SK-N-SH (cell line): ENCODE measurements at regions not wholly inside any gene's neighbourhood (a gene's known extent, or its start where the extent isn't known, plus 50 kb on each side); places are given as distances from the start of the nearest gene placed in this dataset.

Experiments used
- CTCF ChIA-PET: fragments of 300-600, 350-600 bp; formaldehyde crosslinking; extraction: SDS; loops from one replicate; lab custom pipeline; 2021; lab: Yijun Ruan, JAX
- POLR2A ChIA-PET: fragments of 350-600 bp; sonication (Branson Sonifier 250); formaldehyde crosslinking; extraction: SDS; loops from one replicate; lab custom pipeline; 2020; ENCODE audit warnings: antibody characterized with exemption, inconsistent platforms; lab: Yijun Ruan, JAX
- DNase-seq: peaks from one replicate; pipeline ENCODE4 v3.0.0; 2012
- H2AFZ ChIP-seq: fragments of 200-600 bp; sonication (generic); 2 replicates; pipeline ENCODE4 v1.8.1; 2016; ENCODE audit warnings: antibody characterized with exemption, mild to moderate bottlenecking, low read depth
- H3F3A ChIP-seq: fragments of 200-600 bp; sonication (generic); replicated peaks from 2 replicates; pipeline ENCODE3; 2016; ENCODE audit warnings: antibody characterized with exemption, mild to moderate bottlenecking; ENCODE audit not compliant: insufficient read depth
- H3K27ac ChIP-seq, 2 experiments: fragments of 200-500 bp in 1 of 2; fragments of 200-600 bp in 1 of 2; sonication (Bioruptor generic) in 1 of 2; sonication (generic), shearing (Covaris generic) in 1 of 2; 2 replicates each; pipeline versions ENCODE4 v1.5.1 to v1.6.1; 2014 to 2016; ENCODE audit warnings: low read depth in 2 of 2, inconsistent platforms in 1 of 2, low read length in 1 of 2, mild to moderate bottlenecking in 1 of 2, mixed read lengths in 1 of 2
- H3K27me3 ChIP-seq: fragments of 200-600 bp; sonication (generic), shearing (Covaris generic); 2 replicates; pipeline ENCODE4 v1.6.1; 2016; ENCODE audit warnings: mixed run types; ENCODE audit not compliant: insufficient read depth
- H3K36me3 ChIP-seq, 2 experiments: fragments of 200-500 bp in 1 of 2; fragments of 200-600 bp in 1 of 2; sonication (Bioruptor generic) in 1 of 2; sonication (generic) in 1 of 2; replicated peaks in 1 of 2; 2 replicates each; pipeline versions ENCODE3 to v1.5.1; 2014 to 2016; ENCODE audit warnings: low read length in 1 of 2, mild to moderate bottlenecking in 1 of 2; ENCODE audit not compliant: insufficient read depth in 2 of 2, control insufficient read depth in 1 of 2
- H3K4me1 ChIP-seq, 2 experiments: fragments of 200-500 bp in 1 of 2; fragments of 200-600 bp in 1 of 2; sonication (Bioruptor generic) in 1 of 2; sonication (generic), shearing (Covaris generic) in 1 of 2; 2 replicates each; pipeline versions ENCODE4 v1.5.1 to v1.6.1; 2014 to 2016; ENCODE audit warnings: low read depth in 1 of 2, low read length in 1 of 2, mixed run types in 1 of 2; ENCODE audit not compliant: insufficient read depth in 2 of 2, control insufficient read depth in 1 of 2
- H3K4me2 ChIP-seq: fragments of 200-600 bp; sonication (generic), shearing (Covaris generic); 2 replicates; pipeline ENCODE4 v1.6.1; 2017; ENCODE audit warnings: mixed run types
- H3K4me3 ChIP-seq, 2 experiments: fragments of 200-500 bp in 1 of 2; fragments of 200-600 bp in 1 of 2; sonication (Bioruptor generic) in 1 of 2; sonication (generic), shearing (Covaris generic) in 1 of 2; 2 replicates each; pipeline versions ENCODE4 v1.5.1 to v1.8.1; 2014 to 2016; ENCODE audit warnings: low read depth in 2 of 2, inconsistent platforms in 1 of 2, low read length in 1 of 2, mild to moderate bottlenecking in 1 of 2, mixed read lengths in 1 of 2, moderate library complexity in 1 of 2
- H3K79me2 ChIP-seq: fragments of 200-600 bp; sonication (generic); 2 replicates; pipeline ENCODE4 v1.8.1; 2017; ENCODE audit warnings: mild to moderate bottlenecking; ENCODE audit not compliant: insufficient read depth
- H3K9ac ChIP-seq: fragments of 200-600 bp; sonication (generic); 2 replicates; pipeline ENCODE4 v1.6.1; 2017; ENCODE audit warnings: mixed run types
- H3K9me2 ChIP-seq: fragments of 200-600 bp; sonication (generic); 2 replicates; pipeline ENCODE4 v1.6.1; 2017; ENCODE audit warnings: mixed run types
- H3K9me3 ChIP-seq: fragments of 200-600 bp; sonication (generic); 2 replicates; pipeline ENCODE4 v1.6.1; 2017; ENCODE audit warnings: mixed run types, mild to moderate bottlenecking, moderate library complexity
- H4K20me1 ChIP-seq: fragments of 200-600 bp; sonication (generic); 2 replicates; pipeline ENCODE4 v1.6.1; 2017; ENCODE audit warnings: mild to moderate bottlenecking, mixed run types; ENCODE audit not compliant: insufficient read depth
- ELF1 ChIP-seq: IDR thresholded peaks from 2 replicates; pipeline ENCODE4 v1.4.0; 2012
- FOXJ3 ChIP-seq: sonication (generic); formaldehyde crosslinking; IDR thresholded peaks from 2 replicates; pipeline ENCODE4 v1.5.1; 2020; ENCODE audit warnings: mild to moderate bottlenecking, missing genetic modification reagents
- GATA2 ChIP-seq: sonication (generic); formaldehyde crosslinking; IDR thresholded peaks from 2 replicates; pipeline ENCODE4 v1.5.0; 2020; ENCODE audit warnings: mild to moderate bottlenecking, missing genetic modification reagents
- NFIC ChIP-seq: IDR thresholded peaks from 2 replicates; pipeline ENCODE4 v1.4.0; 2012; ENCODE audit warnings: borderline replicate concordance
- NRF1 ChIP-seq: IDR thresholded peaks from 2 replicates; pipeline ENCODE4 v1.6.1; 2012; ENCODE audit warnings: low read depth, mild to moderate bottlenecking, low read length
- RAD21 ChIP-seq: IDR thresholded peaks from 2 replicates; pipeline ENCODE4 v1.6.1; 2012; ENCODE audit warnings: mild to moderate bottlenecking, low read length
- SIN3A ChIP-seq: IDR thresholded peaks from 2 replicates; pipeline ENCODE4 v1.6.1; 2012; ENCODE audit warnings: low read depth, mild to moderate bottlenecking, low read length, moderate library complexity, borderline replicate concordance
- TCF12 ChIP-seq: IDR thresholded peaks from 2 replicates; pipeline ENCODE4 v1.4.0; 2012
- TEAD4 ChIP-seq: IDR thresholded peaks from 2 replicates; pipeline ENCODE4 v1.4.0; 2012; ENCODE audit warnings: mild to moderate bottlenecking, borderline replicate concordance; ENCODE audit not compliant: insufficient read depth
- YY1 ChIP-seq: IDR thresholded peaks from 2 replicates; pipeline ENCODE4 v1.4.0; 2012; ENCODE audit warnings: low read depth, mild to moderate bottlenecking
- WGBS: methylation state at CpG from one replicate; pipeline ENCODE4 v1.1.6; 2017; ENCODE audit warnings: low lambda C conversion rate; 5-methylcytosine and 5-hydroxymethylcytosine counted together
- TF ChIP-seq, protein P1 (sequence below): IDR thresholded peaks from 2 replicates; pipeline ENCODE4 v1.6.1; 2012; ENCODE audit warnings: mild to moderate bottlenecking, low read depth, low read length, moderate library complexity
- TF ChIP-seq, protein P2 (sequence below): fragments of 150-350 bp; IDR thresholded peaks from 2 replicates; pipeline ENCODE4 v1.6.1; 2017; ENCODE audit warnings: antibody characterized with exemption, low read length, low read depth, borderline replicate concordance
- TF ChIP-seq, protein P3 (sequence below): fragments of 150-350 bp; IDR thresholded peaks from 2 replicates; pipeline ENCODE4 v1.6.1; 2016; ENCODE audit warnings: mild to moderate bottlenecking, low read depth, low read length
- TF ChIP-seq, protein P4 (sequence below): fragments of 200-600 bp; sonication (generic); IDR thresholded peaks from 2 replicates; pipeline ENCODE4 v1.6.1; 2017; ENCODE audit warnings: antibody characterized with exemption, mild to moderate bottlenecking, moderate library complexity
- TF ChIP-seq, protein P5 (sequence below): IDR thresholded peaks from 2 replicates; pipeline ENCODE4 v1.4.0; 2012; ENCODE audit warnings: low read depth
- TF ChIP-seq, protein P6 (sequence below): IDR thresholded peaks from 2 replicates; pipeline ENCODE4 v1.4.0; 2012; ENCODE audit warnings: low read depth, borderline replicate concordance

DNA sequence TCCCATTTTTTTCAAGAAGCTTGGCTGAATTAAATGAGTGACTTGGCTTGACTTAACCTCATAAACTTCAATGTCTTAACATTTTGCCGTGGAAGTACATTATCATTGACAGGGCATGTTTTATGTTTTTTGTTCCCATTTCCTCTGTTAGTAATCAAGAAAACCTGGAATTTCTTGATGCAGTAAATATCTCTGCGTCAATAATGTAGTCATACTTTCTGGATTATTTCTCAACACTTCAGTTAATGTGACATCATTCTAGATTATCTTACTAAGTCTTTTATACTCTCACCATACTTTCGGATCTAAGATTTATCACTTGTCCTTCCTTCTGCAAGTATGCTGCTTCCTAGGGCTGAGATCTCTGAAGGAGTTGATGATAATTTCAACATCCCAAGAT lies 58.6 kb upstream of the PGR start:
- no peaks in the 10 kb centered on the region; the same call in 1 of the 2 replicates for H3K9me3 ChIP-seq
- H3F3A ChIP-seq, result no peaks in the 10 kb centered on the region
- H3K79me2 ChIP-seq, result no peaks in the 10 kb centered on the region
- no peak overlapping the region for H3K4me2 ChIP-seq
- CTCF ChIA-PET, result no interaction called here
- no peak overlapping the region for H2AFZ ChIP-seq
- DNase-seq, result no peak
- no peak overlapping the region for H3K9ac ChIP-seq
- H3K4me3 ChIP-seq, result no peak overlapping the region
- POLR2A ChIA-PET, result no interaction called here
- H3K36me3 ChIP-seq, result no peaks in the 10 kb centered on the region
- H3K27me3 ChIP-seq, result no peaks in the 10 kb centered on the region
- no peaks in the 10 kb centered on the region for H3K9me2 ChIP-seq
- no peak for TF ChIP-seq TEAD4
- TF ChIP-seq, protein P1, sequence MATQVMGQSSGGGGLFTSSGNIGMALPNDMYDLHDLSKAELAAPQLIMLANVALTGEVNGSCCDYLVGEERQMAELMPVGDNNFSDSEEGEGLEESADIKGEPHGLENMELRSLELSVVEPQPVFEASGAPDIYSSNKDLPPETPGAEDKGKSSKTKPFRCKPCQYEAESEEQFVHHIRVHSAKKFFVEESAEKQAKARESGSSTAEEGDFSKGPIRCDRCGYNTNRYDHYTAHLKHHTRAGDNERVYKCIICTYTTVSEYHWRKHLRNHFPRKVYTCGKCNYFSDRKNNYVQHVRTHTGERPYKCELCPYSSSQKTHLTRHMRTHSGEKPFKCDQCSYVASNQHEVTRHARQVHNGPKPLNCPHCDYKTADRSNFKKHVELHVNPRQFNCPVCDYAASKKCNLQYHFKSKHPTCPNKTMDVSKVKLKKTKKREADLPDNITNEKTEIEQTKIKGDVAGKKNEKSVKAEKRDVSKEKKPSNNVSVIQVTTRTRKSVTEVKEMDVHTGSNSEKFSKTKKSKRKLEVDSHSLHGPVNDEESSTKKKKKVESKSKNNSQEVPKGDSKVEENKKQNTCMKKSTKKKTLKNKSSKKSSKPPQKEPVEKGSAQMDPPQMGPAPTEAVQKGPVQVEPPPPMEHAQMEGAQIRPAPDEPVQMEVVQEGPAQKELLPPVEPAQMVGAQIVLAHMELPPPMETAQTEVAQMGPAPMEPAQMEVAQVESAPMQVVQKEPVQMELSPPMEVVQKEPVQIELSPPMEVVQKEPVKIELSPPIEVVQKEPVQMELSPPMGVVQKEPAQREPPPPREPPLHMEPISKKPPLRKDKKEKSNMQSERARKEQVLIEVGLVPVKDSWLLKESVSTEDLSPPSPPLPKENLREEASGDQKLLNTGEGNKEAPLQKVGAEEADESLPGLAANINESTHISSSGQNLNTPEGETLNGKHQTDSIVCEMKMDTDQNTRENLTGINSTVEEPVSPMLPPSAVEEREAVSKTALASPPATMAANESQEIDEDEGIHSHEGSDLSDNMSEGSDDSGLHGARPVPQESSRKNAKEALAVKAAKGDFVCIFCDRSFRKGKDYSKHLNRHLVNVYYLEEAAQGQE, result no peak
- no peak for TF ChIP-seq TCF12
- TF ChIP-seq, protein P2, sequence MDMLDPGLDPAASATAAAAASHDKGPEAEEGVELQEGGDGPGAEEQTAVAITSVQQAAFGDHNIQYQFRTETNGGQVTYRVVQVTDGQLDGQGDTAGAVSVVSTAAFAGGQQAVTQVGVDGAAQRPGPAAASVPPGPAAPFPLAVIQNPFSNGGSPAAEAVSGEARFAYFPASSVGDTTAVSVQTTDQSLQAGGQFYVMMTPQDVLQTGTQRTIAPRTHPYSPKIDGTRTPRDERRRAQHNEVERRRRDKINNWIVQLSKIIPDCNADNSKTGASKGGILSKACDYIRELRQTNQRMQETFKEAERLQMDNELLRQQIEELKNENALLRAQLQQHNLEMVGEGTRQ, result no peak
- no peak for TF ChIP-seq NRF1
- TF ChIP-seq YY1, result no peak
- no peak for TF ChIP-seq ELF1
- no peak for TF ChIP-seq GATA2 (CRISPR knock-in tag)
- TF ChIP-seq FOXJ3, result no peak
- TF ChIP-seq, protein P3, sequence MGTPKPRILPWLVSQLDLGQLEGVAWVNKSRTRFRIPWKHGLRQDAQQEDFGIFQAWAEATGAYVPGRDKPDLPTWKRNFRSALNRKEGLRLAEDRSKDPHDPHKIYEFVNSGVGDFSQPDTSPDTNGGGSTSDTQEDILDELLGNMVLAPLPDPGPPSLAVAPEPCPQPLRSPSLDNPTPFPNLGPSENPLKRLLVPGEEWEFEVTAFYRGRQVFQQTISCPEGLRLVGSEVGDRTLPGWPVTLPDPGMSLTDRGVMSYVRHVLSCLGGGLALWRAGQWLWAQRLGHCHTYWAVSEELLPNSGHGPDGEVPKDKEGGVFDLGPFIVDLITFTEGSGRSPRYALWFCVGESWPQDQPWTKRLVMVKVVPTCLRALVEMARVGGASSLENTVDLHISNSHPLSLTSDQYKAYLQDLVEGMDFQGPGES, result no peak
- TF ChIP-seq NFIC, result no peak
- no peaks in the 10 kb centered on the region for H4K20me1 ChIP-seq
- 2% methylated on average over 3 of the region's 3 CpGs for WGBS
- H3K4me1 ChIP-seq, result no peaks in the 10 kb centered on the region
- H3K27ac ChIP-seq, result no peak overlapping the region

DNA sequence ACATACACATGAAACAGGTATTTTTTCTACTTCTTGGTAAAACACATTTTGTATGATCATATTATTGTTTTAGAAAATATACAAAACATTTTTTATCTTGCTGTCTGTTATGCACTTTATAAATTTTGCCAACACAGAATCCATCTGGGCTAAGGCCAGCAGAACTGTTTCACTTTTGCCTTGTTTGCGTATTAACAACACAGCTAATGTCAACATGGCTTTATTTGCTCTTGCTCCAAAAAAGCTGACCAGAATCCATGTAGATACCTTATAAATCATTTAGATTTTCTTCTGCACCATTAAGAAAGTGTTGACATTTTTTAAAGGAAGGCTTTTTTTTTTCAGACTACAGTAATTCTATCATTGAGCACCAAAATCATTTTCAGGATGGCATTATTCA lies 58.1 kb upstream of the PGR start:
- no peaks in the 10 kb centered on the region for H4K20me1 ChIP-seq
- no peaks in the 10 kb centered on the region for H3K79me2 ChIP-seq
- H3F3A ChIP-seq, result no peaks in the 10 kb centered on the region
- H2AFZ ChIP-seq, result no peak overlapping the region
- POLR2A ChIA-PET, result no interaction called here
- no peaks in the 10 kb centered on the region for H3K9me2 ChIP-seq
- CTCF ChIA-PET, result no interaction called here
- H3K9ac ChIP-seq, result no peak overlapping the region
- H3K27me3 ChIP-seq, result no peaks in the 10 kb centered on the region
- H3K4me1 ChIP-seq, result no peaks in the 10 kb centered on the region
- no peak overlapping the region for H3K4me3 ChIP-seq
- no peak for DNase-seq
- 8% methylated on average over 1 of the region's 1 CpG for WGBS
- H3K36me3 ChIP-seq, result no peaks in the 10 kb centered on the region
- H3K27ac ChIP-seq, result no peak overlapping the region
- no peak overlapping the region for H3K4me2 ChIP-seq
- TF ChIP-seq, protein P4, sequence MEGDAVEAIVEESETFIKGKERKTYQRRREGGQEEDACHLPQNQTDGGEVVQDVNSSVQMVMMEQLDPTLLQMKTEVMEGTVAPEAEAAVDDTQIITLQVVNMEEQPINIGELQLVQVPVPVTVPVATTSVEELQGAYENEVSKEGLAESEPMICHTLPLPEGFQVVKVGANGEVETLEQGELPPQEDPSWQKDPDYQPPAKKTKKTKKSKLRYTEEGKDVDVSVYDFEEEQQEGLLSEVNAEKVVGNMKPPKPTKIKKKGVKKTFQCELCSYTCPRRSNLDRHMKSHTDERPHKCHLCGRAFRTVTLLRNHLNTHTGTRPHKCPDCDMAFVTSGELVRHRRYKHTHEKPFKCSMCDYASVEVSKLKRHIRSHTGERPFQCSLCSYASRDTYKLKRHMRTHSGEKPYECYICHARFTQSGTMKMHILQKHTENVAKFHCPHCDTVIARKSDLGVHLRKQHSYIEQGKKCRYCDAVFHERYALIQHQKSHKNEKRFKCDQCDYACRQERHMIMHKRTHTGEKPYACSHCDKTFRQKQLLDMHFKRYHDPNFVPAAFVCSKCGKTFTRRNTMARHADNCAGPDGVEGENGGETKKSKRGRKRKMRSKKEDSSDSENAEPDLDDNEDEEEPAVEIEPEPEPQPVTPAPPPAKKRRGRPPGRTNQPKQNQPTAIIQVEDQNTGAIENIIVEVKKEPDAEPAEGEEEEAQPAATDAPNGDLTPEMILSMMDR, result no peak
- TF ChIP-seq SIN3A (no peak), RAD21 (no peak), NFIC (no peak), TEAD4 (no peak)
- TF ChIP-seq, protein P5, sequence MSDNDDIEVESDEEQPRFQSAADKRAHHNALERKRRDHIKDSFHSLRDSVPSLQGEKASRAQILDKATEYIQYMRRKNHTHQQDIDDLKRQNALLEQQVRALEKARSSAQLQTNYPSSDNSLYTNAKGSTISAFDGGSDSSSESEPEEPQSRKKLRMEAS, result no peak
- TF ChIP-seq, protein P6, sequence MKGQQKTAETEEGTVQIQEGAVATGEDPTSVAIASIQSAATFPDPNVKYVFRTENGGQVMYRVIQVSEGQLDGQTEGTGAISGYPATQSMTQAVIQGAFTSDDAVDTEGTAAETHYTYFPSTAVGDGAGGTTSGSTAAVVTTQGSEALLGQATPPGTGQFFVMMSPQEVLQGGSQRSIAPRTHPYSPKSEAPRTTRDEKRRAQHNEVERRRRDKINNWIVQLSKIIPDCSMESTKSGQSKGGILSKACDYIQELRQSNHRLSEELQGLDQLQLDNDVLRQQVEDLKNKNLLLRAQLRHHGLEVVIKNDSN, result no peak
- no peaks in the 10 kb centered on the region; the same call in 1 of the 2 replicates for H3K9me3 ChIP-seq
